ENCODE measurements at regions not wholly inside any gene's neighbourhood (a gene's known extent, or its start where the extent isn't known, plus 50 kb on each side); places are given as distances from the start of the nearest gene placed in this dataset.
"Not testable (repeated sequence)": the region's sequence is repeated elsewhere in the genome, so short reads cannot be mapped to it uniquely, and the experiment has no call there.

- FAIRE-seq: no peak
Measured at GRCh38 chr7:48832303-48832845, 92.0 kb upstream of the CDC14C start.

DNA sequence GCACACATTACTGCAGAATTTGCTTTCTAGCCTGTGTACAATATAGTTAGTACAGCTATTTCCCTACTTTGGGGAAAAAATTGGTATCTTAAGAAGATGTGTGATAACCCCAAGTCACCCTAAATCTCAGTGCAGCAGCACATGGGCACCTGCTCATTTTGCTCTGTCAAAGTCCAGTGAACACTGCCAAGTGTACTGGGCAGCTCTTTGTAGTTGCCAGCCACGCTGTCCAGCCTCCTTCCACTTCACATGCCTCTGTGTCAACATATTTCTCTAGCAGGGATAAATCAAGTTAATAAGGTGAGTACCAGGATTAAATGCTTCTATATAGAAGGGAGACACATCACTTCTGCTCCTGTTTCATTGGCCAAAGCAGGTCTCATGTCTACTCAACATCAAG lies 87.1 kb upstream of the CDC14C start:
- FAIRE-seq: no peak

DNA sequence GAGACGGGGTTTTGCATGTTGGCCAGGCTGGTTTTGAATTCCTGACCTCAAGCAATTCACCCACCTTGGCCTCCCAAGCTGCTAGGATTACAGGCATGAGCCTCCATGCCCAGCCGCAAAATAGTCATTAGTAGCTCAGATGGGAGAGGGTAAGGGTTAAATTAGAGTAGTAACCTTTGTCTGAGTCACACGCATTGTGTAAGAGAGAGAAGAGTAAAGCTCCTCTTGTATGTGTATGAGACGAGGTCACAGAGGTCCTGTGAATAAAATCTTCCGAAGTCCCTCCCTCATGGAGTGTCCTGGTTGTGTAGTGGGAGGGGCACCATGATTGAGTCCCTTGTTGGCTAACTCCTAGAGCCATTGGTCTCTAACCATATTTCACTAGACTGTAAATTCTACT lies 85.2 kb upstream of the CDC14C start:
- no peak for FAIRE-seq

- FAIRE-seq: no peak
Measured at GRCh38 chr7:48841739-48842138, 82.6 kb upstream of the CDC14C start.

DNA sequence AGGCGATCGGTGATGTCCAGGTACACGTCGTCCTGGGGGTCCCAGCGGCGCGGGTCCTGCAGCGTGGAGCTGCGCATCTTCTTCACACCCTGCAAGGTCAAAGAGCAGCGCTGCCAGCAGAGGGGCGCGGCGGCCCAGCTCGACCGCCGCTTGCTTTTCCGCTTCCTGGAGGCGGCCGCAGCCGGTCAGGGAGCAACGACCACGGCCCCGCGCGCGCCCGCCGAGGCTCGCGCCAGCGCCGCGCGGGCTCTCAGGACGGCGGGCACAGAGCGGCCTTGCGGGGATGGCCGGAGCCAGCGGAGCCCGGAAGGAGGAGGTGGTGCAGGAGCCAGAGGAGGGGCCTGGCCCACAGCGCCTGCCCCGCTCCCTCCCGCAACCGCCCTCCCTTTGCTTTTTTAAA lies 76.4 kb upstream of the CDC14C start:
- no peak for FAIRE-seq

GRCh38 chr7:48860447-48860846 lies 63.9 kb upstream of the CDC14C start:
- FAIRE-seq: not testable (repeated sequence)

DNA sequence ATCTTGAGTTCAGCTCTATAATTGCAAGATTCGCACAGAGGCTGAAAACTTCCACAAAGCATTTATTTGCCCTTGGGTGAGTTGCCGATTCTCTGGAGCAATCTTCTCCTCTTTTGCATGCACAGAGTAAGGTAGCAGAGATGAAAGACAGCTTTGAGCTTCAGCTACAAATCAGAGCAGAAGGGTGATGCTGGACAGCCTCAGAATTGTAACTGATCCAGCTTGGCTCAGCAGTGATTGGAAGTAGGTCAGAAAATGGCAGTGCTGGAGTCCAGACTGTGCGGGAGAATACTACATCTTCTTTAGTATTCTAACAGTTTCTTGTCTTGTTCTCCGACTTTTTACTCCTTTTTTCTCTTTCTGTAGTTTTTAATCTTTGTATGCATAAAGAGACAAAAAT lies 55.4 kb upstream of the CDC14C start:
- FAIRE-seq: no peak

GRCh38 chr7:48872548-48872947 lies 51.8 kb upstream of the CDC14C start:
- FAIRE-seq: no peak
